GM12878 (cell line): ENCODE measurements at regions not wholly inside any gene's neighbourhood (a gene's known extent, or its start where the extent isn't known, plus 50 kb on each side); places are given as distances from the start of the nearest gene placed in this dataset.

Experiments used
- ATAC-seq: fragments of 200-7000 bp; cut with Tn5 transposase; 3 replicates; pipeline ENCODE4 v1.9.1; 2020; ENCODE audit warnings: mild to moderate bottlenecking, moderate library complexity
- BruUV-seq: library from RNA; stranded (reverse); fragments of 400-500 nt; replicated peaks from 2 replicates; lab custom pipeline; 2021; lab: Mats Ljungman, UMichigan
- CTCF ChIA-PET: fragments of 300-600 bp; sonication (Branson Sonifier 250); formaldehyde crosslinking; extraction: SDS; loops from one replicate; lab custom pipeline; 2021; ENCODE audit warnings: inconsistent platforms; lab: Yijun Ruan, JAX
- POLR2A ChIA-PET: fragments of 350-600 bp; formaldehyde crosslinking; extraction: SDS; loops from one replicate; lab custom pipeline; 2021; ENCODE audit warnings: inconsistent platforms; lab: Charles Lee
- RAD21 ChIA-PET: fragments of 300-600 bp; sonication (Branson Sonifier 250); formaldehyde crosslinking; loops from one replicate; lab custom pipeline; 2023; ENCODE audit warnings: antibody characterized with exemption; ENCODE audit not compliant: unreplicated experiment; lab: Charles Lee
- SMC1A ChIA-PET: fragments of 300-600 bp; sonication (Branson Sonifier 250); formaldehyde crosslinking; loops from one replicate; lab custom pipeline; 2023; ENCODE audit not compliant: unreplicated experiment, uncharacterized antibody; lab: Charles Lee
- DNase-seq: peaks from one replicate; pipeline ENCODE4 v3.0.0-alpha.2; 2011; ENCODE audit warnings: low read depth, low spot score
- FAIRE-seq: peaks from 3 replicates; lab custom pipeline; 2011; peaks lifted over from hg19 to GRCh38; lab: Jason Lieb, UNC
- H2AFZ ChIP-seq: 2 replicates; pipeline ENCODE4 v1.6.0; 2011; ENCODE audit warnings: low read depth, low read length, control low read depth; ENCODE audit not compliant: control insufficient read depth
- H3K27ac ChIP-seq: 2 replicates; pipeline ENCODE4 v1.5.1; 2011; ENCODE audit warnings: control low read depth; ENCODE audit not compliant: control insufficient read depth, insufficient read depth
- H3K27me3 ChIP-seq, 2 experiments: replicated peaks in 1 of 2; 2 replicates each; pipeline versions ENCODE4 v1.6.0 to v1.6.1; 2011; ENCODE audit warnings: low read length in 1 of 2; ENCODE audit not compliant: control insufficient read depth in 2 of 2, insufficient read depth in 2 of 2
- H3K36me3 ChIP-seq, 2 experiments: 2 replicates each; pipeline ENCODE4 v1.5.1; 2011; ENCODE audit warnings: low read length in 1 of 2; ENCODE audit not compliant: control insufficient read depth in 2 of 2, insufficient read depth in 2 of 2
- H3K4me1 ChIP-seq: 2 replicates; pipeline ENCODE4 v1.6.1; 2011; ENCODE audit warnings: mild to moderate bottlenecking, low read length, moderate library complexity, mixed read lengths; ENCODE audit not compliant: control insufficient read depth, insufficient read depth
- H3K4me2 ChIP-seq: 2 replicates; pipeline ENCODE4 v1.6.0; 2011; ENCODE audit warnings: control low read depth; ENCODE audit not compliant: control insufficient read depth, insufficient read depth
- H3K4me3 ChIP-seq: fragments of 200-600 bp; sonication (generic); 2 replicates; pipeline ENCODE4 v1.5.1; 2016
- H3K79me2 ChIP-seq: 2 replicates; pipeline ENCODE4 v1.6.0; 2011; ENCODE audit warnings: low read length; ENCODE audit not compliant: control insufficient read depth, insufficient read depth
- H3K9ac ChIP-seq: 2 replicates; pipeline ENCODE4 v1.8.0; 2011; ENCODE audit warnings: low read length, control low read depth, mixed read lengths; ENCODE audit not compliant: control insufficient read depth, insufficient read depth
- H3K9me3 ChIP-seq: replicated peaks from 3 replicates; pipeline ENCODE4 v1.5.1; 2011; ENCODE audit warnings: mild to moderate bottlenecking, low read length; ENCODE audit not compliant: control insufficient read depth, insufficient read depth
- H4K20me1 ChIP-seq: 2 replicates; pipeline ENCODE4 v1.6.0; 2011; ENCODE audit not compliant: control insufficient read depth, insufficient read depth
- ATF7 ChIP-seq: fragments of 450-650 bp; IDR thresholded peaks from 2 replicates; pipeline ENCODE4 v1.6.1; 2016; ENCODE audit warnings: low read depth, mild to moderate bottlenecking
- ZBTB40 ChIP-seq: fragments of 450-650 bp; IDR thresholded peaks from 2 replicates; pipeline ENCODE4 v1.6.1; 2016; ENCODE audit warnings: mild to moderate bottlenecking, moderate library complexity, borderline replicate concordance
- WGBS: methylation state at CpG from one replicate; pipeline ENCODE4 v1.1.6; 2016; ENCODE audit warnings: low lambda C conversion rate; ENCODE audit not compliant: insufficient replicate concordance, insufficient coverage; ENCODE audit errors: missing lambda C conversion rate; 5-methylcytosine and 5-hydroxymethylcytosine counted together
- in situ Hi-C: fragments of 300-500 bp; cut with MboI; formaldehyde crosslinking; loops from 9 replicates; pipeline ENCODE4 v1.14.3; 2018; ENCODE audit warnings: mixed read lengths
- intact Hi-C: fragments of 100-400 bp; cut with micrococcal nuclease; formaldehyde crosslinking; loops from one replicate; pipeline ENCODE4 v1.14.2; 2022; ENCODE audit not compliant: unreplicated experiment

- SMC1A ChIA-PET: no interaction called here
- 26% methylated on average over 3 of the region's 3 CpGs for WGBS
These were observed 244.1 kb upstream of the PRR16 start for GRCh38 chr5:120219988-120220387.

More at GRCh38 chr5:120219988-120220387, 244.1 kb upstream of the PRR16 start:
- no peak overlapping the region for H3K27ac ChIP-seq
- ChIA-PET POLR2A (no interaction called here), CTCF (no interaction called here)
- H3K4me3 ChIP-seq: no peak overlapping the region
- BruUV-seq: no TSS peak
- no peaks in the 10 kb centered on the region for H3K36me3 ChIP-seq
- intact Hi-C loops: no loop called here
- no peaks in the 10 kb centered on the region for H3K4me1 ChIP-seq
- no peak overlapping the region for H2AFZ ChIP-seq
- H3K27me3 ChIP-seq: no peaks in the 10 kb centered on the region
- ATAC-seq: no peak
- TF ChIP-seq ZBTB40 (no peak), ATF7 (peak; percentile 24; the same call in 1 of the 2 replicates)
- TF ChIP-seq, all 136 proteins: peak for 1
- RAD21 ChIA-PET: no interaction called here
- Histone ChIP-seq H4K20me1 (no peaks in the 10 kb centered on the region), H3K79me2 (no peaks in the 10 kb centered on the region), H3K9me3 (no peaks in the 10 kb centered on the region), H3K4me2 (no peak overlapping the region), H3K9ac (no peak overlapping the region)
- in situ Hi-C loops: no loop called here
- DNase-seq (no peak), FAIRE-seq (no peak)
